NCI-H2227 (cell line): ENCODE measurements at regions not wholly inside any gene's neighbourhood (a gene's known extent, or its start where the extent isn't known, plus 50 kb on each side); places are given as distances from the start of the nearest gene placed in this dataset.

ENCODE experiments used
- DNase-seq: peaks from one replicate; lab custom pipeline; 2025; ENCODE audit not compliant: unreplicated experiment; lab: John Stamatoyannopoulos, UW

GRCh38 chr11:31863170-31863832 is 52.2 kb upstream of the PAX6 start:
- no peak for DNase-seq

- DNase-seq: no peak
These were observed 49.9 kb upstream of the PAX6 start for GRCh38 chr11:31861011-31861410.
